H9 (cell line): ENCODE measurements at regions not wholly inside any gene's neighbourhood (a gene's known extent, or its start where the extent isn't known, plus 50 kb on each side); places are given as distances from the start of the nearest gene placed in this dataset.

Experiments
- DNase-seq: peaks from one replicate; pipeline ENCODE4 v3.0.0-alpha.2; 2017
- H2AFZ ChIP-seq: one replicate; pipeline ENCODE4 v1.6.1; 2013; ENCODE audit warnings: mild to moderate bottlenecking, low read length, control low read depth, moderate library complexity
- H2AK5ac ChIP-seq: 2 replicates; pipeline ENCODE4 v1.6.1; 2013; ENCODE audit warnings: low read length, control low read depth, mixed read lengths; ENCODE audit not compliant: insufficient read length
- H2BK120ac ChIP-seq: one replicate; pipeline ENCODE4 v1.6.1; 2013; ENCODE audit warnings: low read depth, mild to moderate bottlenecking, low read length, control low read depth, inconsistent platforms; ENCODE audit not compliant: poor library complexity, severe bottlenecking
- H2BK12ac ChIP-seq: 2 replicates; pipeline ENCODE4 v1.6.1; 2013; ENCODE audit warnings: low read length, control low read depth, mixed read lengths, low read depth; ENCODE audit not compliant: insufficient read length
- H2BK15ac ChIP-seq: 2 replicates; pipeline ENCODE4 v1.6.1; 2013; ENCODE audit warnings: low read depth, low read length, control low read depth
- H2BK20ac ChIP-seq: one replicate; pipeline ENCODE4 v1.6.1; 2013; ENCODE audit warnings: low read depth, mild to moderate bottlenecking, low read length, control low read depth, inconsistent platforms; ENCODE audit not compliant: poor library complexity, severe bottlenecking
- H2BK5ac ChIP-seq: 2 replicates; pipeline ENCODE4 v1.6.1; 2013; ENCODE audit warnings: low read length, control low read depth, mixed read lengths; ENCODE audit not compliant: insufficient read length
- H3K14ac ChIP-seq: 2 replicates; pipeline ENCODE4 v1.6.1; 2013; ENCODE audit warnings: low read length, control low read depth; ENCODE audit not compliant: insufficient read depth
- H3K18ac ChIP-seq: 2 replicates; pipeline ENCODE4 v1.6.1; 2013; ENCODE audit warnings: low read depth, mild to moderate bottlenecking, mixed read lengths, low read length, control low read depth; ENCODE audit not compliant: insufficient read length
- H3K23ac ChIP-seq: 2 replicates; pipeline ENCODE4 v1.6.1; 2013; ENCODE audit warnings: low read length, control low read depth, mixed read lengths, low read depth; ENCODE audit not compliant: insufficient read length
- H3K23me2 ChIP-seq: 2 replicates; pipeline ENCODE4 v1.6.1; 2013; ENCODE audit warnings: low read depth, mild to moderate bottlenecking, mixed read lengths, low read length, control low read depth; ENCODE audit not compliant: insufficient read length, poor library complexity, severe bottlenecking
- H3K27ac ChIP-seq: 2 replicates; pipeline ENCODE4 v1.5.1; 2013; ENCODE audit warnings: low read length, control low read depth, mixed read lengths, low read depth; ENCODE audit not compliant: insufficient read length
- H3K27me3 ChIP-seq: 2 replicates; pipeline ENCODE4 v1.6.1; 2013; ENCODE audit warnings: low read length, control low read depth, inconsistent platforms; ENCODE audit not compliant: insufficient read depth
- H3K4ac ChIP-seq: 2 replicates; pipeline ENCODE4 v1.6.1; 2013; ENCODE audit warnings: low read depth, mild to moderate bottlenecking, control low read depth, inconsistent platforms, low read length, moderate library complexity
- H3K4me1 ChIP-seq: 2 replicates; pipeline ENCODE4 v1.6.1; 2013; ENCODE audit warnings: low read length, control low read depth, inconsistent platforms; ENCODE audit not compliant: insufficient read depth
- H3K4me2 ChIP-seq: 2 replicates; pipeline ENCODE4 v1.6.1; 2013; ENCODE audit warnings: low read length, control low read depth, mixed read lengths; ENCODE audit not compliant: insufficient read length, insufficient read depth
- H3K56ac ChIP-seq: 2 replicates; pipeline ENCODE4 v1.6.1; 2013; ENCODE audit warnings: low read depth, mild to moderate bottlenecking, mixed read lengths, low read length, control low read depth; ENCODE audit not compliant: insufficient read length
- H3K79me1 ChIP-seq: 2 replicates; pipeline ENCODE4 v1.6.1; 2013; ENCODE audit warnings: low read depth, mild to moderate bottlenecking, moderate library complexity, low read length, control low read depth, inconsistent platforms; ENCODE audit not compliant: insufficient read depth, poor library complexity, severe bottlenecking
- H3K79me2 ChIP-seq: 2 replicates; pipeline ENCODE4 v1.6.1; 2013; ENCODE audit warnings: low read length, control low read depth, inconsistent platforms; ENCODE audit not compliant: insufficient read depth
- H3K9ac ChIP-seq: 2 replicates; pipeline ENCODE4 v1.6.1; 2013; ENCODE audit warnings: low read length, control low read depth, mixed read lengths; ENCODE audit not compliant: insufficient read length; ENCODE audit errors: extremely low read depth
- H3K9me3 ChIP-seq: one replicate; pipeline ENCODE4 v1.6.1; 2013; ENCODE audit warnings: low read depth, low read length, inconsistent platforms; ENCODE audit not compliant: control insufficient read depth
- H3T11ph ChIP-seq: one replicate; pipeline ENCODE4 v1.6.1; 2013; ENCODE audit warnings: mild to moderate bottlenecking, low read length, control low read depth, inconsistent platforms
- H4K20me1 ChIP-seq: one replicate; pipeline ENCODE4 v1.6.1; 2013; ENCODE audit not compliant: control insufficient read depth, insufficient read length, insufficient read depth
- H4K5ac ChIP-seq: 2 replicates; pipeline ENCODE4 v1.6.1; 2013; ENCODE audit warnings: low read depth, mild to moderate bottlenecking, mixed read lengths, low read length, control low read depth; ENCODE audit not compliant: insufficient read length
- H4K8ac ChIP-seq: replicated peaks from 2 replicates; pipeline ENCODE4 v1.6.1; 2013; ENCODE audit warnings: low read length, control low read depth, mixed read lengths, low read depth; ENCODE audit not compliant: insufficient read length
- H4K91ac ChIP-seq: 2 replicates; pipeline ENCODE4 v1.6.1; 2013; ENCODE audit warnings: low read depth, mild to moderate bottlenecking, moderate library complexity, mixed read lengths, low read length, control low read depth; ENCODE audit not compliant: insufficient read length
- H3K27ac Mint-ChIP-seq, 3 experiments: 2 replicates in 2 of 3; 3 replicates in 1 of 3; pipeline ENCODE4 v1.8.0; 2020 to 2021; ENCODE audit warnings: mixed read lengths in 3 of 3, mild to moderate bottlenecking in 1 of 3, moderate library complexity in 1 of 3
- H3K27me3 Mint-ChIP-seq: 2 replicates; pipeline ENCODE4 v1.8.0; 2021; ENCODE audit warnings: low read depth, mild to moderate bottlenecking, moderate library complexity, mixed read lengths
- H3K36me3 Mint-ChIP-seq, 3 experiments: 2 replicates in 2 of 3; 3 replicates in 1 of 3; pipeline ENCODE4 v1.8.0; 2020 to 2021; ENCODE audit warnings: low read depth in 3 of 3, mixed read lengths in 3 of 3; ENCODE audit not compliant: insufficient read depth in 1 of 3
- H3K4me1 Mint-ChIP-seq, 2 experiments: 2 replicates each; pipeline ENCODE4 v1.8.0; 2020; ENCODE audit warnings: mixed read lengths in 2 of 2
- H3K4me3 Mint-ChIP-seq, 2 experiments: 2 replicates in 1 of 2; 3 replicates in 1 of 2; pipeline ENCODE4 v1.8.0; 2020 to 2021; ENCODE audit warnings: mild to moderate bottlenecking in 2 of 2, mixed read lengths in 2 of 2, moderate library complexity in 1 of 2
- H3K9me3 Mint-ChIP-seq, 2 experiments: 2 replicates in 1 of 2; 3 replicates in 1 of 2; pipeline ENCODE4 v1.8.0; 2020; ENCODE audit warnings: mild to moderate bottlenecking in 2 of 2, mixed read lengths in 2 of 2, moderate library complexity in 1 of 2
- CTCF ChIP-seq: fragments of 200-600 bp; sonication (generic); conservative IDR thresholded peaks from 3 replicates; pipeline ENCODE4 v1.8.0; 2021; ENCODE audit warnings: antibody characterized with exemption, mild to moderate bottlenecking
- WGBS: extraction: QIAGEN DNeasy Blood & Tissue Kit; methylation state at CpG from one replicate; pipeline ENCODE4 v1.1.7; 2013; ENCODE audit warnings: missing lambda C conversion rate, low lambda C conversion rate, mixed read lengths; ENCODE audit not compliant: insufficient read length; ENCODE audit errors: extremely low coverage; 5-methylcytosine and 5-hydroxymethylcytosine counted together

GRCh38 chr18:41347057-41347456 lies 608.0 kb upstream of the PIK3C3 start:
- H4K5ac ChIP-seq = no peak overlapping the region
- no peak overlapping the region for H3K14ac ChIP-seq
- H2BK5ac ChIP-seq = no peak overlapping the region
- no peaks in the 10 kb centered on the region for H3K23me2 ChIP-seq
- H3K27me3 ChIP-seq = no peaks in the 10 kb centered on the region
- no peak overlapping the region for H3K4me2 ChIP-seq
- H3T11ph ChIP-seq = no peak overlapping the region
- H3K27ac ChIP-seq = no peak overlapping the region
- H3K79me2 ChIP-seq = no peaks in the 10 kb centered on the region
- H4K91ac ChIP-seq = no peak overlapping the region
- no peaks in the 10 kb centered on the region for H3K4me1 ChIP-seq
- H2BK20ac ChIP-seq = no peak overlapping the region
- no peak overlapping the region for H3K9ac ChIP-seq
- H3K18ac ChIP-seq = no peak overlapping the region
- no peak for DNase-seq
- no peak overlapping the region for H2BK12ac ChIP-seq
- Mint-ChIP-seq H3K4me3 (no peak overlapping the region), H3K27ac (no peak overlapping the region), H3K36me3 (peaks cover 0 to 1% (median 0%) of the 10 kb centered on the region in 3 experiments; a peak in 1 of 7 replicates), H3K27me3 (no peaks in the 10 kb centered on the region), H3K4me1 (no peaks in the 10 kb centered on the region; a peak in 1 of 4 replicates), H3K9me3 (no peaks in the 10 kb centered on the region)
- no peaks in the 10 kb centered on the region for H4K20me1 ChIP-seq
- no peak overlapping the region for H4K8ac ChIP-seq
- H2BK120ac ChIP-seq = no peak overlapping the region
- no peak for TF ChIP-seq CTCF
- H2BK15ac ChIP-seq = no peak overlapping the region
- no peak overlapping the region for H2AFZ ChIP-seq
- no peak overlapping the region for H3K4ac ChIP-seq
- no peaks in the 10 kb centered on the region for H3K79me1 ChIP-seq
- H3K9me3 ChIP-seq = no peaks in the 10 kb centered on the region
- WGBS = no CpG with 5 or more reads among the region's 3 CpGs
- no peak overlapping the region for H3K23ac ChIP-seq
- no peak overlapping the region for H2AK5ac ChIP-seq
- no peak overlapping the region for H3K56ac ChIP-seq
